ENCODE measurements at regions not wholly inside any gene's neighbourhood (a gene's known extent, or its start where the extent isn't known, plus 50 kb on each side); places are given as distances from the start of the nearest gene placed in this dataset.

GRCh38 chr20:51228763-51229162, 205.9 kb upstream of the KCNG1 start:
- TF ChIP-seq CTCF (IDR thresholded peaks at IDR 0.05; ENCODE audit: low read length) (no peak), EZH2phosphoT487 (IDR thresholded peaks at IDR 0.05; ENCODE audit: low read length) (no peak)
